Brain microvascular endothelial cell (primary cell): ENCODE measurements at regions not wholly inside any gene's neighbourhood (a gene's known extent, or its start where the extent isn't known, plus 50 kb on each side); places are given as distances from the start of the nearest gene placed in this dataset.

Experiments used
- DNase-seq: peaks from one replicate; pipeline ENCODE4 v3.0.0-alpha.2; 2020
- H3K27ac ChIP-seq: fragments of 250-450 bp; sonication (Bioruptor Pico); 2 replicates; pipeline ENCODE4 v1.5.1; 2020; ENCODE audit warnings: mild to moderate bottlenecking, moderate library complexity
- H3K27me3 ChIP-seq: fragments of 250-450 bp; sonication (Bioruptor Pico); replicated peaks from 2 replicates; pipeline ENCODE4 v1.5.1; 2020; ENCODE audit warnings: mild to moderate bottlenecking
- H3K36me3 ChIP-seq: fragments of 250-450 bp; sonication (Bioruptor Pico); replicated peaks from 2 replicates; pipeline ENCODE4 v1.5.1; 2020; ENCODE audit warnings: mild to moderate bottlenecking
- H3K4me3 ChIP-seq: 2 replicates; pipeline ENCODE4 v1.5.1; 2011; ENCODE audit warnings: low read depth, mild to moderate bottlenecking, control low read depth, low read length, moderate library complexity
- CTCF ChIP-seq: IDR thresholded peaks from 2 replicates; pipeline ENCODE4 v1.5.1; 2011; ENCODE audit warnings: low read depth, mild to moderate bottlenecking, moderate library complexity, low read length, control low read depth, inconsistent platforms; ENCODE audit errors: missing control alignments
- in situ Hi-C: cut with HindIII; loops from 2 replicates; pipeline ENCODE4 v1.10.0; 2017; ENCODE audit warnings: low sequenced_read_pairs, low pct_ligation_motif_present

GRCh38 chrX:141396536-141396935 lies 154.2 kb upstream of the SPANXC start:
- Histone ChIP-seq H3K4me3 (no peak overlapping the region), H3K36me3 (no peaks in the 10 kb centered on the region), H3K27ac (no peak overlapping the region), H3K27me3 (no peaks in the 10 kb centered on the region)
- in situ Hi-C loops = no loop called here
- no peak for TF ChIP-seq CTCF
- no peak for DNase-seq

GRCh38 chrX:141375011-141375760 lies 132.9 kb upstream of the SPANXC start:
- H3K4me3 ChIP-seq = no peak overlapping the region
- no peak overlapping the region for H3K27ac ChIP-seq
- no peak for DNase-seq
- in situ Hi-C loops = no loop called here
- TF ChIP-seq CTCF = no peak
- no peaks in the 10 kb centered on the region for H3K36me3 ChIP-seq
- no peaks in the 10 kb centered on the region for H3K27me3 ChIP-seq

GRCh38 chrX:141341743-141342142 lies 99.4 kb upstream of the SPANXC start:
- TF ChIP-seq CTCF = no peak
- DNase-seq = no peak
- H3K4me3 ChIP-seq = no peak overlapping the region

GRCh38 chrX:141341341-141341740 lies 99.0 kb upstream of the SPANXC start:
- Histone ChIP-seq H3K4me3 (no peak overlapping the region), H3K36me3 (no peaks in the 10 kb centered on the region), H3K27ac (no peak overlapping the region), H3K27me3 (no peaks in the 10 kb centered on the region)
- peak; percentile 29 for DNase-seq
- no peak for TF ChIP-seq CTCF
- in situ Hi-C loops = no loop called here

More at GRCh38 chrX:141341743-141342142, 99.4 kb upstream of the SPANXC start:
- no peaks in the 10 kb centered on the region for H3K36me3 ChIP-seq
- in situ Hi-C loops = no loop called here
- no peak overlapping the region for H3K27ac ChIP-seq
- H3K27me3 ChIP-seq = no peaks in the 10 kb centered on the region

- H3K27ac ChIP-seq = no peak overlapping the region
- in situ Hi-C loops = no loop called here
- no peak for TF ChIP-seq CTCF
- no peak overlapping the region for H3K4me3 ChIP-seq
- DNase-seq = no peak
- no peaks in the 10 kb centered on the region for H3K27me3 ChIP-seq
- H3K36me3 ChIP-seq = no peaks in the 10 kb centered on the region
These were observed 78.5 kb upstream of the SPANXC start for GRCh38 chrX:141320801-141321200.

- H3K27ac ChIP-seq = no peak overlapping the region
- no peak overlapping the region for H3K4me3 ChIP-seq
- no peaks in the 10 kb centered on the region for H3K27me3 ChIP-seq
- H3K36me3 ChIP-seq = no peaks in the 10 kb centered on the region
- in situ Hi-C loops = no loop called here
- no peak for DNase-seq
- TF ChIP-seq CTCF = no peak
These were observed 72.1 kb upstream of the SPANXC start for GRCh38 chrX:141314441-141314840.
